Hypothalamus (tissue), 51 donors: ENCODE measurements at regions not wholly inside any gene's neighbourhood (a gene's known extent, or its start where the extent isn't known, plus 50 kb on each side); places are given as distances from the start of the nearest gene placed in this dataset.

Source experiments
- DNase-seq, 51 donors: peaks; one replicate each; lab custom pipeline; 2025; lab: John Stamatoyannopoulos, UW

DNA sequence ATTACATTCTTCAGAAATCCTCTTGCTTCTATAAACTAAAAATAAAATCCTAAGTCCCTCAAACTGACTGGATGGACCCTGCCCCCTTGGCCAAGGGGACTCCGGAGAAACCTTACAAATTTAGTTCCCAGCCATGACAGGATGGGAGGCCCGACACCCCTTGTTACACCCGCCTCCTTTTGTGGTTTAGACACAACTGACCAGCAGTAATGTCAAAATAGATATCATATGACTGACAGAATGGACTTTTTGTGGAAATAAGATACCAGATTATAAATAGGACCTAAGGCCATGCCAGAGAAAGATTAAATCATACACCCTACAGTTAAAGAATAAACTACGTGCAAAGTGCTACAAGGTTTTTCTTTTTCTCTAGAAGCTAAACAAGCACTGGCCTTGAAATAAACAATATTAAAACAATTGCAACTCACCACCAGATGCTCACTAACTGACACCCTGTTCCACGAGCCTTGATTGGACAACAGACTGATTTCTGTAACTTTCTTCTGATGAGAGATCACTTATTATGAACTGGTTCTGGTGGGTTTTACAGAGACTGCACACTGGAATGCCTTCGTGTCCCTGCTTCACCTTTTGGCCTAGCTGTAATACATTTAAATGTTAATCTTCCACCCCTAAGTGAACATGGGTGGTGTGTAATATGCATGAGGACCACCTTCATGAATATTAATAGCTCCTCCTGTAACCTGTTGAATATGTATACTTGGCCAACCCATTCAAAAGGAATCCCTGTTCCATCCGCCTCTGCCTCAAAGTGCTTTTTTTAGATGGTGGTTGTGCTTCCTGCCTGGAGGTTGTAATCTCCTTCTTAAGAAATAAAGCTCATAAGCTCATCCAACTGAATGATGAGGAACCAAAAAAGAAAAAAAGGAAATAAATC, 99.6 kb downstream of the ODF2L start:
- no peak for DNase-seq

DNA sequence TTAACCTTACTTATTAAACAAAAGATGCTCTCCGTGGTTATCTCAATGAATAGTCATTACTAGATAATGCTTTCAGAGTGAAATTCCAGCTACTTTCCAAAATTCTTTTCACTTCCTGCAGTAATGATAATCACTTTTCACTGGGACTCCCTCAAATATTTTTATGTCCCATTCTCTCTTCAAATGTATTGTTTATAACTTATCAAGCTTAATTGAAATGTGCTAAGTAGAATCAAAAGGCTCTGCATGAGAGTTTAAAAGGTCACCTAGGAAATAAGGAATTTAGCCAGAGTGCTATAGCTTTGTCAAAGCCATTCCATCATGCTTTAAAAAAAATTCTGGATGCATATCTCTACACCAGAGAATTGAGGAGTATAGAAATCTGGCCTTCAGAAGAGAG, 106.4 kb downstream of the ODF2L start:
- DNase-seq = no peak

DNA sequence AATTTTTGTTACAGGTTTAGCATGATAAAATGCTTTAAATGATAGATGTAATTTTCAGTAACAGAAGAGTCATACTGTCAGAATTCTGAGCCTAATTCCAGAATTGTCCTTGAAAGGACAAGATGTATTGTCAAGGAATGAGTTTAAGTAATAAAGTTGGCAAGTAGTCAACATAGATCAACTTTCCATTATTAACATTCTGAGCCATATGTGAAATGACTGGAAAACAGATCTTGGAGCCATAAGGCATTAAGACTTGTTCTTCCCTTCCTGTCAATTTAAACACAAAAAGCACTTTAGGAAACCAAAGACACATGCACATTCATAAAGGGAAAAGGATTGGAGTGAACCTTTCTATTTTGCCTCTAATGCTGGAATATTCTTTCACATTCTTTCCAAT, 107.0 kb downstream of the ODF2L start:
- no peak for DNase-seq

DNA sequence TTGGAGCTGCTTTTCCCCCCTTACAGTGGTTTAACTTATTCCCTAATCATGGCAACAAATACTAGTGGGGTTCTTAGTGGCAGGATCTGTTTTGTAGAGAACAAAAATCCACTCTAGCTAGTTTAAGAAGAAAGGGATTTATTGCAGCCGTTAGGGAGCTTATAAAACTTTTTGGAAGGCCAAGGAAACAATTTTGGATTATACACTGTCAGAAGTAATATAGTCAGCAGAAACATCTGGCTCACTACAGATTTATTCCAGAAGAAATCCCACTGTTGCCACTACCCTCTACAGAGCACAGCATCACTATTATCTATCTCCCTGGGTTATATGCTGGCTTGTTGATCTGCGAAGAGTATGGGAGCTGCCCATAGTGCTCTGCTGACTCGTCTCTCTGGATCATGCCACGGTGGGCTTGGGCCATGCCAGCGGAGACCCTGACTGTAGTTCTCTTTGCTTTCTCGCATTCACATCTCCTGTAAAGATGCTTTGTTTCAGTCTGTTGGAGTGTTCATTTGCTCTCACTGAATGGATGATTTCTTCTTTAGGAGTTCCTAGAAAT, 107.5 kb downstream of the ODF2L start:
- no peak for DNase-seq

DNA sequence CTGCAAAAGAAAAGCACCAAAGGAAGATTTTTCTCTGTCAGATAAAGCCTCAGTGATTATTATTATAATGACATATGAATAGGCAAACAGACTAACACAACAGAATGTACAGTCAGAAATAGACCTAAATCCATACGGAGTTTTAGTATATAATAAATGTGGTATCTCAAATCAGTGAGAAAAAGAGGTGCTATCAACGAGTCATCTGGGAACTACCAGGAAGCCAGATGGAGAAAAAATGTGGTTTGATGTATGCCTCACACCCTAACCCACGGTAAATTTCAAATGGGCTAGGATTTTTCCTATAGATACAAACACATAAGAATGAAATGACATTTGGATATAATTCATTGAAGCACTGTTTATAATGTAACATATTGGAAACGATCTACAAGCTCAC, 110.3 kb downstream of the ODF2L start:
- no peak for DNase-seq

DNA sequence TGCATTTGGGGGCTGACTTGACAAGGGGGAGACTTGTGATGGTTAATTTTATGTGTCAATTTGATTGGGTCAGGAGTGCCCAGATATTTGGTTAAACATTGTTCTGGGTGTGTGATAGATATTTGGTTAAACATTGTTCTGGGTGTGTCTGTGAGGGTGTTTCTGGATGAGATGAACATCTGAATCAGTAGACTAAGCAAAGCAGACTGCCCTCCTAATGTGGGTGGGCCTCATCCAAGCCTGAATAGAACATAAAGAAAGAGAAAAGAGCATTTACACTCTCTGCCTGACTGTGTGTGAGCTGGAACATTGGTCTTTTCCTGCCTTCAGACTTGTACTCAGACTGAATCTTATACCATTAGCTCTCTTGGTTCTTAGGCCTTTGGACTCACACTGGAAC, 113.5 kb downstream of the ODF2L start:
- DNase-seq = no peak

DNA sequence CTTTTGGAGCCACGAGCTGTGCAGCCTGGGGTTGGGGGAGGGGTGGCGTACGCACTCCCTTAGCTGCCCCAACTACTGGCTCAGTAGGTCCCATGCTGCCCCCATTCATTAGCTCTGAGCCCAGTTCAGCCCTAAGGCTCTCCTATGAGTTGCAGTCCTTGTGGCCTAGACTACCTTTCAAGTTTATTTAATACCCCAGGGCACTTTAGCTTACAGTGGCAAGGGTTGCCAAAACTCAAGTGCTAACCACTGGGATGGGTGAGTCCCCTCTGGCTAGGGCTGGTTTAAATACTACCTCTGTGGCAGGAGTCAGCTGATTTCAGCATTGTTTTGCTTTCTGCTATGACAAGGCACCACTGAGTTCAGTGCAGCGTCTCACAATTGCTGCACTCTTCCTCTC, 118.2 kb downstream of the ODF2L start:
- no peak for DNase-seq

DNA sequence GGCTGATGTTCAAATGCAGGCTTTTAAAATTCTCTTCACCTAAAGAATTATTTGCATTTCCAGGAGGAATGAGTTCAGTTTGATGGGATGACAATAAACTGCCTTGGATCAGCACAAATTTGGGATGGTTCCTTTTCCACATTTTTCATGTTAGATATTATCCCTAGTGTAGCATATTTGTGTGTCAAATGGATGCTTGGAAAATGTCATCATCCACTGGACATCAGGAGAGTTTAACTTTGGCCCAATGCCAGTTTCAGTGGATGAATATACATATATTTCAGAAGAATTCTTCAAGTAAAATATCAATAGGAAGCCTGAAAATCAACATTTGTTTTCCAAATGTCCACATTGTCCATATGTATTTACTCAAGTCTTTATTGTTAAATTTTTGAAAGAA, 116.5 kb upstream of the COL24A1 start:
- no peak for DNase-seq

DNA sequence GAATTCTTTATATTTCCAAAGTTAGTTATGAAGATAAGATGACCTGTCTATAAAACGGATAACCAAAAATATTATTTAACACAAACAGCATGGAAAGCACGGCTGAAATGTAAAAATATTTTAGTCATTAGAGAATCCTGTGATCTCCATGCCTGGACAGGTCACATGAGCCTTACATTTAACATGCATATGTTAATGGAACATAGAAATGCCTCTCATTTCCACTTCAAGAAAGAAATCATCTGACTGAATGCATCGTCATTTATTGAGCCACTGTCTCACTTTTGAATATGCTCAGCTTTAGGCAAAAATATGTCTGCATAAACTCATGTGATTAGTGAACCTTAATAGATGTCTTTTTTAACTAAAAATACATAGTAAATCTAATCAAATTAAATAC, 115.5 kb upstream of the COL24A1 start:
- DNase-seq = no peak

DNA sequence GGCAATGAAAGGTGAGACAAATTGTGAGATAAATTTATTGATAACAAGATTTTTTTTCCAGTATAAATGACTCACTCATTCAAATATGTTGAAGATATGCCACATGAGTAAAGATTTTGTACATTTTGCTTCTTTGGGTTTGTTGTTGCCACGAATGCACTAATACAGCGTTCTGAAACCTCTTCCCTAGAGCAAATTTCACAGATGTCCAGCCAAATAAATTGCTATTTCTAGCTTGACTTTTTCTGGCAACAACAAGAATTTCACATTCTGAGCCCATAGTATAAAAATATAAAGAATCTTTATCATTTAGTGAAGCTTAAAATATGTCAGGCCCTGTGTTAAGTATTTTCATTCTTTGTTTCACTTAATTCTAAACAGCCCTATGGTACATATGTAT, 114.5 kb upstream of the COL24A1 start:
- DNase-seq = no peak

DNA sequence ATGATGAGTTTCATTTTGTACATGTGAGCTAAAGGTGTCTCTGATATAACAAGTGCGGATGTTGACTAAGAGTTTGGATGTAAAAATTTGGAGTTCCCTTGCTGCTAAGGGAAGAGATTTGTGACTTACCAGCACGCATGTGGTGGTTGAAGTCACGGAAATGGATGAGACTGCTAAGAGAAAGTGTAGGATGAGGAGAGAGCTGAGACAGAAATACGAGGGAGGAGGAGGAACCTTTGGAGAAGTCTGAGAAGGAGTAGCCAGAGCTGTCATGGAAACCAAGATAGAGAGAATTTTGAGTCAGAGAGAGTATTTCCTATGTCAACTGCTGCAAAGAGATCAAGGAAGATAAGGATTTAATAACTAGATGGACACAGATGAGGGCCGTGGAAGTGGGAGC, 106.5 kb upstream of the COL24A1 start:
- no peak for DNase-seq

DNA sequence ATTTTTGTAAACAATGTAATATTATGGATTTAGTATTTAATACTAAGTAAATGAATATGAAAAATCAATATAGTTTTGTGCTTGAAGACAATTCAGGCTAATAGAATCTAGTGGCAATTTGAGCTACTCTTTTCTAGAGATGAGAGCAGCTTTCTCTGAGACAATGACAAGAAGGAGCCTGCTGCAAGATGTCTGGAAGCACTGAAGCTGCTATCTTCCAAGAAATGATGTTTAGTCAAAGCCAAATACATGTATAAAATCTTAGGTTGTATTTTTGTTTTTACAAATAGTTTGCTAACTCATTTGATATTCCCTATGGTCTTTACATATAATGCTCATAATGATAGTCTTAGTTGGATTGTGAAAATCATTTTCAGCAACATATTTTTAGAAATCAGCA, 103.9 kb upstream of the COL24A1 start:
- DNase-seq = no peak

DNA sequence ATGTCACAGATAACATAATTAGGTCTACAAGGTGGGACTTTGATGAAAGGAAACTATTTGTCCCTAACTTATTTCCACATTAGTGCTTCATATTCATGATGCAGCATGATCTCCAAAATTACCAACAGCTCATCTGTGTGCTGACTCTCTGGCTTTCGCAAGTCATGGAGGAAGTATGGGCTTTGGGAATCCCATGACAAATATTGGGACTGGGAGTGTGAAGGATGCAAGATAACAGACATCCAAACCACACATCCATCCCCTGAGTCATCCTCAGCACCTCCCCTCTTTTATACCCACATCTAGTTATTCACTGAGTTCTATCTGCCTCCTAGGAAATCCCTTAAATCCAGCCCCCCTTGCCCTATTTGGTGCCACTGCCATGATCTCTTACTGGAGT, 102.8 kb upstream of the COL24A1 start:
- no peak for DNase-seq

DNA sequence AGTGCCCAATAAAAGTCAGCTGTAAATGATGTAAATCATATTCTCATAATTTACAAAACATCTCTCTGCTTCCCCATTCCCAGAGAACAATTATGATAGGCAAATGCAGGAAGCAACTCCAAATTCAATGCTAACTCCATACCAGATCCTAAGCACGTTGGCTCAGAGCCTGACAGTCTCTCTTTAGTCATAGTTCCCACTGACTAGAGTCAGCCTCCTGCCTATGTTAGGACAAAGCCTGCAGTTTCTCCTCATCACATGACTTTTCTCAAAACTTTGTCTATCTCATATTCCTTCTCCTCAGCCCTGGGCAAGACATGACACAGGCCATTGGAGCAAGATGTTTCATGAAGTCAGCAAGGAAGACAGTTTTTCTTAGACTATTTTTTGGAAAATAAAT, 101.5 kb upstream of the COL24A1 start:
- no peak for DNase-seq

DNA sequence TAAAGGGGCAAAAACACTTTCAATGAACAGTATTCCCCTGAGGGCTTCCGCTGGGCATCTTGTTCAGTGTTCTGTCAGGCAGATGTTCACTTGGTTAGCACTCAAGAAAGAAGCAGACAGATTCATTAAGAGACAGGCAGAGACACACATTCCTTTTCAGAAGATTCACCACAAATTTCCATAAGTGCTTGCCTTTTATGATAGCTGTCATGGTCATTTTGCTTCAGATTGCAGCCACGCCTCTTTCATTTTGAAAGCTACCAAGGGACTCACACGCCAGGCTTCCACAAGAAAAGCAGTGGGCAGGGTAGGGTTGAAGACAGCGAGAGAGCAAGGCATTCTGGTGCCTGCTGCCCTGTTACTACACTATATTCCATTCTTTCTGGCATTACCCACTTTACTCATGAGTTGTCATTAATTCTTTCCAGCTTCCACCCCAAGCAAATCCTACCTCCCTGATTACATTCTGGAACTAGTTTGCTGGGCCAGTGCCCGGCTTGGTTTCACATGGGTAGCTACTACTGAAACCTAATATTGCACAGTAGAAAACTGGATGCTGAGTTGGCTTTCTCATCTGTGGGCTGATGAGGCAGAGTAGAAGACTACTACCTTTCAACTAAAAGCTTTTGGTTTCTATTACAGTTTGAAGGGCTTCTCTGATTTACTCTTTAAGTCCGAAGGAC, 91.2 kb upstream of the COL24A1 start:
- no peak for DNase-seq

DNA sequence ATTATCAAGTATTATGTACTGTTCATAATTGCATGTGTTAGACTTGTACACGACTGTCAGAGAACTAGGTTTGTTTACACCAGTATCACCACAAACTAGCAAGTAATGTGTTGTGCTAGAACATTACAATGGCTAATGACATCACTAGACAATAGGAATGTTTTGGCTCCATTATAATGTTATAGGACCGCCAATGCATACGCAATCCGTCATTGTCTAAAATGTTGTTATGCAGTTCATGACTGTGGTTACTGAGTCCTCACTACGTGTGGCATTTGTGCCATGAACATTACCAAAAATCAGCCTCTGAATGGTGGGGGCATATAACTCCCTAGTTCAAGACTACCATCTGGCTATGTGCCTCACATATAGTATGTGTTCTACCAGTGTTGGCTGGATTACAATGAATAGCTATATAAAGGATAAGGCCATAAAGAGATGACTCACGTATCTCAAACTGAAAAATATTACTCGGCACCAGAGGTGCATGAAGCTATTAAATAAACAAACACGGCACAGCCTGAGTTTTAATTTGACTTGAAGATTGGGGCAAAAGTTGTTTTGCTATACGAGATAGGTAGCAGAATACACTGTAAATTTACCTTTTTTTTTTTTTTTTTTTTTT, 89.1 kb upstream of the COL24A1 start:
- no peak for DNase-seq

DNA sequence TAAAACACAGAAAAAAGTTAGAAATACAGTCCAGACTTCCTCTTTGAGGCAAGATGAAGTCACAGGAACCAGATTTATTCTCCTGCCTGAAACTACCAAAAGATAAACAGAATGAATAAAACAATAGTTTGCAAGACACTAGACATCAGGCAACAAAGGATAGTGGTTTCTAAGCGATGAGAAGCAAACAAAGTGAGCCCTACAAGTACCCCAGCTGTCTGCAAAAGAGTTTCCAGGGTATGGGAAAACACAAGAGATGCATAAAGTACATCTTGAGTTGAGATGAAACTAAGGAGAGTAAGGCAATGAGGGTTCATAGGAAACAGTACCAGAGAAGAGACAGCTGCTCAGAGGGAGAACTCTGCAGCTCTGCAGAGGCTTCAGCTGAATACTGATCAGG, 83.3 kb upstream of the COL24A1 start:
- no peak for DNase-seq

DNA sequence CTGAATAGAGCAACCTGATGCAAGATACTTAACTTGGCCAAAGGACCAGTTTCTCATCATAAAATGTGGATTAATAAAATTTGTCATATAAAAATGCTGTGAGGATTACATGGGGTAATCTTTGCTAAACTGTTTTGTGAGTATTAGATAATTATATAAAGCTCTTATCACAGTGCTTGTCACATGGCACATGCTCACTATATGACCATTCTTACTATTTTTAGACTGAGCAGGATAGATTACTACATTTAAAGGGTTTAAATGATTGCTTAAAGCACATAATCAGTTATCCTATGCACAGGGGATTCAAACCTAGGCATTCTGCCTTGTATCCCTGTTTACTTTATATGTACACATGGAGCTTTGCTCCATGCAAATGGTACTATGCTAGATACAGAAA, 82.9 kb upstream of the COL24A1 start:
- no peak for DNase-seq

DNA sequence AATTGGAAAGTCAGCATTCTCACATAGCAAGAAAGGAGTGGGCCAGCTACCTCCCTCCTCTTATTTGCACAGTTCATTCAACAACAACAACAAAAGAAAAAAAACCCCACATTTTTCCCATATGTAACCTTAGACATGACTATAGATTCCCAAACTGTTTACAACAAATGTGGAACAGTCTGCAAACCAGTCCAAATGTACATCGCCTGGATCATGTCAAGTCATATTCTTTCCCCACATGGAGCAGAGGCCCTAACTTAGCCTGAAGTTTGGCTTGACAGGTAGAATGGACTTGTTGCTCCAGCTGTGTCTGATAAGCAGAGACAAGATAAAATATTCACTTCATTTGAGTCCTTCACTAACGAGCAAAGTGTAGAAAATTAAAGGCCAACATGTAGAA, 81.7 kb upstream of the COL24A1 start:
- DNase-seq = no peak

DNA sequence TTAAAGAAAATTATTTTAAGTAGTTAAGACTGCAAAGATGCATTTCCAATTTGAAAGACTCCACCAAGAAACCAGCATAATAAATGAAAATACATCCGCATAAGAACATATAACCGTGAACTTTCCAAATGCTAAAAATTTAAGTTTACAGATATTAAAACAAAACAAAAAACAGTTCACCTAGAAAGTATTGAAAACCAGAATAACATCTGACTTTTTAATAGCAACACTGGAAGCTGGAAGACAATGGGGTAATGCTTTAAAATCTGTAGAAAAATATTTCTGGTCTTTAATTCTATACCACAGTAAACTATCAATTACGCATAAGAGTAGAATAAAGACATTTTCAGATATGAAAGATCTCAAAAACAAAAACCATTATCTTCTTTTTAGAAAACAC, 79.3 kb upstream of the COL24A1 start:
- no peak for DNase-seq

DNA sequence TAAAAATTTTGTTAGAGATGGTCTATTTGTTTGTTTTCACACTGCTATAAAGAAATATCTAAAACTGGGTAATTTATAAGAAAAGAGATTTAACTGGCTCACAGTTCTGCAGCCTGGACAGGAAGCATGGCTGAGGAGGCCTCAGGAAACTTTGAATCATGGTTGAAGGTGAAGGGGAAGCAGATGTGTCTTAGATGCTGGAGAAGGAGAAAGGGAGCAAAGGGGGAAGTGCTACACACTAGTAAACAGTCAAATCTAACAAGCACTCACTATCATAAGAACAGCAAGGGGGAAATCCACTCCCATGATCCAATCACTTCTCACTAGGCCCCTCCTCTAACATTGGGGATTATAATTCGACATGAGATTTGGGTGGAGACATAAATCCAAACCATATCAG, 76.8 kb upstream of the COL24A1 start:
- DNase-seq = no peak

DNA sequence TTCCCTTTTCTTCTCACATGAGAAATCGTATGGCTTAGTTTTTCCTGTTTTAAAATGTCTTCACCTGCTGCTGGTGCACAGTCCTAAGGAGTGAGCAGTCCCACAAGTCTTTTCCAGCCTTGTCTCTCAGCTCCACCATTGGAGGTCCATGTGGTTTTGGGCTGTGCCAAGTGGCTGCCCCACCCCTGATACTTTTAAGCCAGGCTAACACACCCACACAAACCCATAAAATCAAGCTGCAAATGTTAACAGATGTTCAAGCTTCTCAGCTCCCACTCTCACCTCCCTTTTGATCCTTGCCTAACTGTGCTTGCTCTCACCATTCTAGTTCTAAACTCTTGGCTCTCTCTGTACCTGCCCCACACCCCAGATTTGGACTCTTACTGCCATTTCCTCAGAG, 74.5 kb upstream of the COL24A1 start:
- no peak for DNase-seq
